GM21717 (cell line): ENCODE measurements at regions not wholly inside any gene's neighbourhood (a gene's known extent, or its start where the extent isn't known, plus 50 kb on each side); places are given as distances from the start of the nearest gene placed in this dataset.

Experiments used
- ATAC-seq: cut with Tn5 transposase; IDR thresholded peaks from one replicate; pipeline ENCODE4 v1.9.1; 2021; ENCODE audit warnings: mild to moderate bottlenecking, moderate library complexity; ENCODE audit not compliant: unreplicated experiment

DNA sequence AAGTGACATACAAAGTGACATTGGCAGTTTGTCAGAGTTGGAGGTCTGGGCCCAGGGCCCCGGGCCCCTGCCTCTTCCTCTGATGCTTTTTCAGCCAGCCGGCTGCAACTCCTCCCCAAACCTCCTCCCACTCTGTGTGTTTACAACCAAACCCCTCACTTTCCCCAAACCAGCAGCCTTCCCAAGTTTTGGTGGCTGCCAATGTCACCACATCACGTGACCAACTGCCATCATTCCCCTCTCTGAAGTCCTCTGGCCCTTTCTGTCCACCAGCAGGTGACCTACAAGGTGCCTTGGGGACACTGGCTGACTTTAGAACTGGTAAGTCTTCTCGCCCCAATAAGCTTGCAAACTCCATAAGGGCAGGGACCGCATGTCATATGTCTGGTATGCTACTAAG lies 357.7 kb downstream of the BCOR start:
- no peak for ATAC-seq

DNA sequence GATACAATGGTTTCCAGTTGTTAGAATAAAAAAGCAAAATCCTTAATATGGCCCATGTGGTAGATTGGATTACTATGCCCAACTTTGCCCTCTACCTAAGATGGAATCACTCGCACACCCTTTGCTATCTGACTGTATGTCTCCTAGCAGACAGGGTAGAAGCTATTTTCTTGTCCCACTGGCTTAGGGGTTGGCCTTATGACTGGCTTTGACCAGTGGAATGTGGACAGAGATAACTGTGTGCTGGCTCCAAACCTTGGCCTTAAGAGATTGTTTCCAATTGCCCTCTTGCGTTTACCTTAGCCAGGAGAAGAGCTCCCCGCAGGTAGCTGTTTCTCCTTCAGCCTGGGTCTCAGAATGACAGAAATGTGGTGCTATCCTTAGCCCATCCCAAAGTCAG lies 355.9 kb downstream of the BCOR start:
- no peak for ATAC-seq

DNA sequence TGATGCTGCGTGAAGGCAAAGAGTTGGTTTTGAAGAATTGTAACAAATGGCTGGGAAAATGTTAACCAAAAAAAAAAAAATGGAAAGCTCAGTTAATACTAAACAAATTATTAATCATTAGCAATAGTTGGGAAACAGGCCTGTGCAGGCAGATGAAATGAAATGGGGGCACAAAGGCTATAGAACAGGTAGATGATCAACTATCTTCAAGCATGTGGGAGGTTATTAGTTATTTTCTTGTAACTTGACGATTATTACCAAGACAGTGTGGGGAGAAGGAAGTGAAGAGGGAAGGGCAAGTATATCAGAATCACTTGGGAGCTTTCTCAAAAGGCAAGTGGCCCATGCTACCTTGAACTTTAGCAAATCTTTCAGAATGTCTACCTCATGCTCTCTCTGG lies 351.9 kb downstream of the BCOR start:
- ATAC-seq = no peak

DNA sequence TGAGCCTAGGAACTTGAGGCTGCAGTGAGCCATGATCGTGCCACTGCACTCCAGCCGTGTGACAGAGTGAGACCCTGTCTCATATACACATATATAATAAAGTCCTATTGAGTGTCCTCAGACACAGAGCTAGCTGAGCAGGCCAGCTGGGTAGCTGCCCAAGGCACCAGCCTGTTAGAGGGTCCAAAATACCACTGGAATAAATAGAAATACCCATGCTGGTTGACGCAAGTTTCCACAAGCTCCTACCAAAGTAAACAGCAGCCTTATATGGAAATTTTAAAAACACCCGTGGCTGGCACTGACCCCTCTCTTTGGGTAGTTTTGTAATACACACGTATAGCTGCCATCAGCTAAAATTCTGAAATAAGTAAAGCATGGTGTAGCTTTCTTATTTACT lies 348.6 kb downstream of the BCOR start:
- no peak for ATAC-seq

DNA sequence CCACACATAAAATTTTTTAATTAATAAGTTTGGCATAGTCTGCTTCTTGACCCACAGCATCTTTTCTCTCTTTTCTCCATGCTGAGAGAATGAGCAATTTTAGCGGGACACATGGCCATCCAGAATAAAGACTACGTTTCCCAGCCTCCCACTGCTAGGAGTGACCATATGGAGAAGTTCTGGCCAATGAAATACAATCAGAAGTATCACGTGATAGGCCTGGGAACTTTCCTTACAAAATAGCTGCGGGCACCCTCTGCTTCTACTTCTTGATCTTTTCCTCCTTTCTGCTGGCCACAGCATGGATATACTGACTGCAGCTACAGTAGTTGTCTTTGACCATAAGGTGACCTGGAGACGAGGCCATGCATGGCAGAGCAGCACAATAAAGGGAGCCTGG lies 348.0 kb downstream of the BCOR start:
- no peak for ATAC-seq

DNA sequence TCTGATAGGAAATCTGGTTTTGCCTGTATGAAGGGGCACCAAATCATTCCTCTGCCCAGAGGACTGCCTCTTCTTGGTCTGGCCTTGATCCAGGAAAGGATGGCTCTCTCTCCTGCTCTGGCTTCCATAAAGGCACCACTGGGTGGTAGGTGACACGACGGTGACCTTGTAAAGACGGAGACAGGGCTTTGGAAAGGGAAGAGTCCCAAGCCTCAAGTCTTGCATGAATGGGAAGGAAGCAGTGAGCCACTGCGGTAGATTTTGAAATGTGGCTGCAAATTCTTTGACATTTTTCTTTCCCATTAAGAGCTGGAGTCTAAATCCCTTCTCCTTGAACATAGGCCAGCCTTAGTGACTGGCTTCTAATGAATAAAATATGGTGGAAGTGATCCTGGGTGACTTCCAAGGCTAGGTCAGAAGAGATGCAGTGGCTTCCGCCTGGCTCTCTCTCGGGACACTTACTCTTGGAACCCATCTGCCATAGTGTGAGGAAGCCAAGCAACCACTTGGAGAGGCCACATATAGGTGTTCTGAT lies 347.4 kb downstream of the BCOR start:
- no peak for ATAC-seq

DNA sequence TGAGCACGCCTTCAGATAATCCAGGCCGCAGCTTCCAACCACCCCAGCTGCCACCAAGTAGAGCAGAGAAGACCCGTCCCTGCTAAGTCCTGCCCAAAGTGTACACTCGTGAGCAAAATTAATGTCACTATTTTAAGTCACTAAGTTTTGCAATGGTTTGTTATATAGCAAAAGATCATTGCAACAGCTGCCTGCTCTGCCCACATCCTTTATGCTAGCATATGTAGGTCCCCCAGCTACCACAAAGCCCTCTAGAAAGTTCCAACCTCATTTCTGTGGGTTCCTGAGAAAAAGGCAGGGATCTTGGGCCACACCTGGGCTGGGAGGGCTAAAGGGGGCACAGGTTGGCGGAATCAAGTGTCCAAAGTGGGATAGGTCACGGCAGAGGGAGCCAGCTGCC lies 346.9 kb downstream of the BCOR start:
- ATAC-seq = no peak

DNA sequence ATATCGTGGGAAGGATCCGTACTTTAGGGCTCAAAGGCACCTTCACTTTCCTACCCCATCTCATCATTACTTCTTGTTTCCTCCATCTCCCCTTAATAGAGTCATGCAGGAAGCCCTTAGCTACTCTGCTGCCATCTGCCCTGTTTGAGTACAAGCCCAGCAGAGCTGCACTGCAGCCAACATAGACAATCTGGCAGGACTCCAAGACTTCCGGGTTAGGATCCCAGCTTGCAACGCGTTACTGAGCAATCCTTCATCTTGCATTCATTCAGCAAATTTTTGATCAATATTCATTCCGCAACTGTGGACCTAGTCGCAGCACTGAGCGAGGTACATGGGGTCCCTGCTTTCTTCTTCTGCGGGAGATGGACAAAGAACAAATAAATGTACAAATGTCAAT lies 344.9 kb downstream of the BCOR start:
- no peak for ATAC-seq

DNA sequence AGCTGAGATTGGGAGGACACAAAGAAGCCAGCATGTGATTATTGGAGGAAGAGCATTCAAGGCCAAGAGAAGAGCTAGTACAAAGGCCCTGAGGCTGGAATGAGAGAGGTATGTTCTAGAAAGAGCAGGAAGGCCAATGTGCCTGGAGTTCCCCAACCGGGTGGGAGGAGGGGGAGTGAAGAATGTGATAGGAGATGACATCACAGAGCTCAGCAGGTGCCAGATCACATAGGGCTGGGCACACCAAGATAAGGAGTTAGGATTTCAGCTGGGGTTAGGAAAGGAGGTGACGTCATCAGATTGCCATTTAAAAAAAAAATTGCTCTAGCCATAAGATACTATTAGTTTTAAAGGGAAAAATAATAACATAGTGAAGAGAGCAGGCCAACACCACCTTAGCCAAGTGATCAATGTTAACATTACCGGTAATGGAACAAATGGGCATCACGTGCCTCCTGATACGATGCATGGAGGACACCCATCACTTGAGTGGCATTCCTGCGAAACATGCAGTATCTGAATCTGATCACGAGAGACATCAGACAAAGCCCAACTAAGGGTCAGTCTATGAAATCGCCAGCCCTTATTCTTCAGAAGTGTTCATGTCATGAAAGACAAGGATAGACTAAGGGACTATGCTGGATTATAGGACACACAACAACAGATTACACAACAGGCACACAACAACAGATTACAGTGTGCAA lies 344.3 kb downstream of the BCOR start:
- no peak for ATAC-seq

DNA sequence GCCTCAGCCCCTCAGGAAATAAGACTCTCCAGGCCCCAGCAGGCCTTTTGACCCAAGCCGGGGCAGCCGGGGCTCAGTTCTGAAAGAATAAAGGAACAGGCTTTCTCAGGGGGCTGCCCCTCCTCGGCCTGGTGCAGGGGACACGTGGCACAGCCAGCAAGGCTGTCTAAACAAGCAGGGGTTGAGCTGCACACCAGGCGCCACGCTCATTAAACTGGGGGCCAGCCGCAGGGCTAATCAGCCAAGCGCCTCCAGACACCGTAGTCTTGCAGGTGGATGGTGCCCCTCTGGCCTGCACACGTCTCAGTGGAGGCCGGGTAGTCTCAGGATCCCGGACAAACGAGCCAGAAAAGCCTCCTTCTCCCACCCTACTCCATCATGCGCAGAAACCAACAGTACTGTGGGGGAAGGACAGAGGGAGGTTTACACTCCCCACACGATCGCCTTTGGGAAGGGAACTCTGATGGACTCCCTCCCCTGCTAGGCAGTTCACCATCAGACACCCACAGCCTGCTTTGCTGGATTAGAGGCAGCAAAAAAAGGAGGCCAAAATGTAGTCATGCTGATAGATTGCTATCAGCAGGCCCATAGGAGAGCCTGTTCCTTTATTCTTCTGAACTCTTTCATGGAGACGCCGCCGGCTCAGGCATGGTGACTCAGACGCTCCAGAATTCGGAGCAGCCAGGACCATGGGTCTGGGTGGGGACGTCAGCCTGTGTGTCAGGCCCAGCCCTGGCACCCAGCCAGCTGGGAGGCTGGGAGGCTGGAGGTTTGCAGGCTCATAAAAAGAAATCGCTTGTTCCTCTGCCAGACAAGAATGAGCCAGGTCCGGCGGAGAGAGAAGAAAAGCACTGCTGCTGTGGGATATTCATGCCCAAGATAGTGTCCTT lies 342.4 kb downstream of the BCOR start:
- ATAC-seq = no peak

DNA sequence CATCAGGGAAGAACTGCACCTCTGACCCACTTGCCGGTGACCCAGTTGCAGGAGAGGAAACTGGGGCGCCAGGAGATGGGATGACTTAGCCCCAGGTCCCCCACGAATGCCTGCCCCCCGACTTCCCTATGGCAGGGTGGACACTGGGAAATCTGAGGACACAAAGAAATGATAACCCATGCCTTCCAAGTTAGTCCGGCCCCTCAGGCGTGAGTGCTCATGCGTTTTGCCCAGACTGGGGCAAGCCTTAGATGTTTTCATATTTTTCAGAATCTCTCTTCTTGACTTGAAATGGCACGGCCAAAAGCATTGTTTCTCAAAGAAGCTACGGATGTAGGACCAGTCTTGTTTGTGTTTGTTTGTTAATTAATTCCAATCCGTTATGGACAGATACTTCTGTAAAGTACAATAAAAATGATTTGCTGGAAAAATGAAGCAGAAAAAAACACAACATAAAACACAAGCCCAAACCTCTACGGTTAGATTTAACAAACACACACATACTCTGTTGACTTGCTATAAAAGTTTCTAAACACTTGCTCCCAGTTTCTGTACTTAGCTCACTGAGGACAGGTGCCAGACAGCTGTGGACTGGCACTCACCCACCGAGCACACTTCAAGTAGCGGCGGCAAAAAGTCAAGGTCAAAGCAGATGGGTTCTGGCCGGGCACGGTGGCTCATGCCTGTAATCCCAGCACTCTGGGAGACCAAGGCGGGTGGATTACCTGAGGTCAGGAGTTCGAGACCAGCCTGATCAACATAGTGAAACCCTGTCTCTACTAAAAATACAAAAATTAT lies 341.5 kb downstream of the BCOR start:
- no peak for ATAC-seq

DNA sequence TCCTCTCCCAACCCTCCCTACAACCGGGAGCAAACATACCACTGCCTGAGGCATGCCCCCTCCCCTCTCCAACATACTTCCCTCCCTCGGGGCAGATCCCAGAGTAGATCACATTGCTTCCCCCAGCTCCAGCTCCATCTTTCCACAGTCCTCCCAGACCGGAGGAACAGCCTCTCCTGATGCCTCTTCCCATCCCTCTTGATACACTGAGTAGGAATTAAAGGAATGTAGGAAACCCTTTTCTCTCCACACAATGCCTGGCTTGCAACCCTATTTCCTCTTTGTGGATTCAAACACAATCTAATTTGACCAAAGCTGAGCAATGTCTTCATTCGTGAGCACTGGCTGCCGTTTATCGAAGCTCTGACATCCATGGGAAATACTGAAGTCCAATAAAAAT lies 339.8 kb downstream of the BCOR start:
- ATAC-seq = no peak

DNA sequence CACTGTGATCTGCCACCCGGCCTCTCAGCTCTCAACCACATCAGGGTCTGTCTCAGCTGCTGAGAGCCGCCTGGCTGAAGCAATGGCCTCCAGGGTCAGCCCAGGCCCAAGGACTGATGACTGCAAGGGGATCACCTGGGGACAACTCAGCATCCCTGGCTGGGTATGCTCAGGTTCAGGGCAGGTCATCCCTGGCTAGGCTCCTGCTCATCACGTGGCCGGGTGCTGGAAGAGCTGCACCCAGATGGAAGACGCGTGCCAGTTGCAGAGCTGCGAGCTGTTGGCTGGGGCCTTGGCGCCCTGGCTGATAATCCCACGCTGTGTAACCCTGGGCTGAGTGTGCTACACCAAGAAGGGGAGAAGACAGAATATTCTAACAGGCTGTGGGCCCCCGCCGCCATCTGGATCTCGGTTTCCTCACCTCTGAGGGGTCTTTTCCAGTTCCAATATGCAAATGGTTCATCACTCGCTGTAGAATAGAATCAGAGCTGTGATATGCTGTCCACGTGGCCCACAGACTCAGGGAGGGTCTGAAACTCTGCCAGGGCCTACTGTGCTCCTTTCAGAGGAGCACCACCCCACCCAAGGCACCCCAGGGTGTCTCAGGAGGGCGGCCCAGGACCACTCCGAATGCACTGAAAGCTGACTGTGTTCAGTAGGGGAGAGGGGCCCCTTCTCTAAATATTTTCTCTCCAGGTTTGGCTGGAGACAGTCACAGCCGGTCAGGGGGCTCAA lies 338.8 kb downstream of the BCOR start:
- no peak for ATAC-seq

DNA sequence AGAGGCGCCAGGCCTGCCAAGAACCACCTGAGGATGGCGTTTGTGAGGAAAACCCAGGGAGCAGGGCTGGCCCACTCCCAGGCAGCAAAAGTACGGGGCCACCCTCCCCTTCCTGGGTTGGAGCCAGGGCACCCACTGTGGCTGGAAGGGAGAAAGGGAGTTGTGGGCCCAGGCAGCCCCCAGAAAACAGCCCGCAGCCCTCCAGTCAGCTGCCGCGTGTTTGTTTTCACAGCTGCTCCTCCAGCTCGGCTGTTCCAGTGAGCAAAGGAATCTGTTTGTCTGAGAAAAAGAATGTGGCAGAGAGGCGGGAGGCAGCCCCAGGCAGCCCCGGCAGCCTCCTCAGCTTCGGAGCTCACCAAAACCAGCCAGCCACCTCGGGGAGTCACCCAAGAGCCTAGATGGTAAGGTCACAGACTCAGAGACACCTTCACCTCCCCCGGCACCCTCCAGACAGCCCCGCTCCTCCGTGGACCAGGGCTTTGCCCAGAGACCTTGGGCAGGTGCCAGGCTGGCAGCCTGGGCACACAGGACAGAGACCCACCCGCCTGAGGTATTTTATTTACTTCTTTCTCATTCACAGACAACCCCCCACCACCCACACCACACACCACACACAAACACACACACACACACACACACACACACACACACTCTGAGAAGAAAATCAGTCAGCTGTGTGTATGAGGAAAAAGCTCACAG lies 338.1 kb downstream of the BCOR start:
- ATAC-seq = no peak

DNA sequence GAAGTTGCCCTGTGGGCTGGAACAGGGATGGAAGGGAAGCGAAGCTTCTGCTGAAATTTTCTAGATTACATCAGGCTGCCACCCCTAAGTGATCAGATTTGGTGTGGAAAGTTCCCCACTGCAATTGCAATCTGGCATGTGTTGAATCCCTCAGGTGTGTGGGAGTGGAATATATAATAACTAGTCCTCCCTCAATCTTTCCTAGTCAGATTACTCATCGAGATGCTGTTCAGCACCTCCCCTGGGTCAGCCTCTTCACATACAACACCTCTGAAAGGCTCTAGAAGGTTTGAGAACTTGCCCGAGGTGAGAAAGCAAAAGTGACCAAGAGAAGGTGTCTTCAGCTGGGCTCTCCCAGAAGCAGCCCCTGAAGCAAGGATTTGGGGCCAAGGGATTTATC lies 336.8 kb downstream of the BCOR start:
- no peak for ATAC-seq

DNA sequence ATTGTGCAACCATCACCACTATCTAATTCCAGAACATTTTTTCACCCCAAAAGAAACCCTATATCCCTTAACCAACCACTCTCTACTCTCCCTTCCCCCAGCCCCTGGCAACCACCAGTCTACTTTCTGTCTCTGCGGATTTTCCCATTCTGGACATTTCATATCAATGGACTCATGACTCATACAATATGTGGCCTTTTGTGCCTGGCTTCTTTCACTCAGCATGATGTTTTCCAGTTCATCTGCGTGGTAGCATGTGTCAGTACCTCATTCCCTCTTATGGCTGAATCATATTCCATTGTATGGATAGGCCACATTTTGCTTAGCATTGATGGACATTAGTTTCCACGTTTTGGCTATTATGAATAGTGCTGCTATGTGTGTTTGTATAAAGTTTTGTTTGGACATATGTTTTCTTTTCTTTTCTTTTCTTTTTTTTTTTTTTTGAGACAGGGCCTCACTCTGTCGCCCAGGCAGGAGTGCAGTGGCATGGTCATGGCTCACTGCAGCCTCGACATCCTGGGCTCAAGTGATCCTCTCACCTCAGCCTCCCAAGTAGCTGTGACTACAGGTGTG lies 335.4 kb downstream of the BCOR start:
- no peak for ATAC-seq

DNA sequence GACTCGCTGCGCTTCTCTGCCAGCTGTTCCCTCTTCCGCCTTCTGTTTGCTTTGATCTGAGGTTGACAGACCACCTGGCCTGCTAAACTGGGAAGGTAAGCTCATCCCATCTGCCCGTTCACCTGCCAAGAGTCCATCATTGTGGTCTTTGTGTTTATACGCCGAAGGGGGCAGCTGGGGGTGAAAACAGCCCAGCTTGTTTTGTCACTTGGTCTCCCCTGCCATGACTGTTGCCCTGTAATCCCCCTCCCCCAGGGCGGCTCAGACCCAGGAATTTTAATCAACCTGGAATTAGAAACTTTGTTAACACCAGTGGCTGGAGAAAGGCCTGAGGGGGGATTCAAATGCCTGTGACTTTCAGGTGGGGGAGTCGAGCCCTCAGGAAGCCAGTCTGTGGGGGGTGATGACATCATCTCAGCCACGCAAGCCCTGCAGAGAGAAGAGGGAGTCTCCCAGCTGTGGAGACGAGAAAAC lies 333.3 kb downstream of the BCOR start:
- no peak for ATAC-seq

DNA sequence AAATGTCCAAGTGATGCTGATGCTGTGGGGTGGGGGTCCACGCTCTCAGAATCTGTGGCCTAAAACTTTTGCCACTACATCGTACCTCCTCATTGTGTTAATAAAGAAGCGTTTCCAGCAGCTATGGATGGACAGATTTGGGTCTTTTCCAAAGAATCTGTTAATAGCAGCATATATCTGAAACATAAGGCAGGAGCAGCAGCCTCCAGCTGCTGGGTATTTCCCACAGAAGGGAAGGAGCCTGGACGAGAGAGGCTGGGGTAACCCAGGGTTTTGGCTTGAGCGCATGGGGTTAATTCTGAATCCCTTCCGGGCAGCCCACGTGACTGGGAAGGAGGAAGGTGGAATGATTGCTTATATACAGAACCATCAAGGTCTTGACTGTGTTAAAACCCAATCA lies 332.4 kb downstream of the BCOR start:
- no peak for ATAC-seq

DNA sequence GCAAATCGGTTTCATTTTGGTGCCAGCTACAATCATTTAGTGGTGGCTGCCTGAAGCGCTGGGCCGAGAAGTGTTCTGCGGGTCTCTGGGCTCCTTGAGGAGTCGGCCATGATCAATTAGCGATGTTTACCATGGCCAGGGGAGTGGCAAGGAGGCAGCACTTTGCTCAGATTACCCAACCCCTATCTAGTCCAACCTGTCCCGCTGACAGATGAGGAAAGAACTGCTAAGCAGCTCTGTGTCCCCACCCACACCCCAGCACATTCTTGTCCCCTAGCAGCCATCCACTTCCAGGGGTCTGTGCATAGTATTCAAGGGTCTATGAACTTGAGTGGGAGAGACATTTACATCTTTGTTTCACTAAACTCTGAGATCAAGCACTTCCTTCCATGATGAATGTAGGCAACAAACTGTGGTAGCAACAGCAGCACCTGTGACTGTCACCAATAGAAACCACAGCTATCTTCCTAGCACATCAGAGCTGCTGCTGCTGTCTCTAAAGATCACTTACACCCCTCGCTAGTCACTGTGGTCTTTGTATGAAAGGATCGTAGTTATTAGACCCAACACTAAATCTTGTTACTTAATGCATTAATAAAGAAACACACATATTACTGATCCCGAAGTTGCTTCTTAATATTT lies 331.6 kb downstream of the BCOR start:
- no peak for ATAC-seq
